Activated CD4-positive, CD25-positive, alpha-beta regulatory T cell treated with anti-CD3 and anti-CD28 coated beads, Interleukin-2, amount 50 U/mL, for 24 hours (primary cell): ENCODE measurements at regions not wholly inside any gene's neighbourhood (a gene's known extent, or its start where the extent isn't known, plus 50 kb on each side); places are given as distances from the start of the nearest gene placed in this dataset.
A peak's percentile ranks its signal among the peaks of the same experiment; 100 is the strongest.

ENCODE experiments used
- ATAC-seq, 2 donors: fragments of 150-1000 bp; cut with Tn5 transposase; one replicate each; pipeline ENCODE4 v1.10.0; 2021; ENCODE audit warnings: mild to moderate bottlenecking in 1 of 2, moderate library complexity in 1 of 2

GRCh38 chr1:199719156-199719842 is 308.2 kb upstream of the NR5A2 start:
- ATAC-seq: no peak

GRCh38 chr1:199720496-199720895 is 307.0 kb upstream of the NR5A2 start:
- no peak for ATAC-seq

- ATAC-seq: no peak
These were observed 306.5 kb upstream of the NR5A2 start for GRCh38 chr1:199721001-199721400.

DNA sequence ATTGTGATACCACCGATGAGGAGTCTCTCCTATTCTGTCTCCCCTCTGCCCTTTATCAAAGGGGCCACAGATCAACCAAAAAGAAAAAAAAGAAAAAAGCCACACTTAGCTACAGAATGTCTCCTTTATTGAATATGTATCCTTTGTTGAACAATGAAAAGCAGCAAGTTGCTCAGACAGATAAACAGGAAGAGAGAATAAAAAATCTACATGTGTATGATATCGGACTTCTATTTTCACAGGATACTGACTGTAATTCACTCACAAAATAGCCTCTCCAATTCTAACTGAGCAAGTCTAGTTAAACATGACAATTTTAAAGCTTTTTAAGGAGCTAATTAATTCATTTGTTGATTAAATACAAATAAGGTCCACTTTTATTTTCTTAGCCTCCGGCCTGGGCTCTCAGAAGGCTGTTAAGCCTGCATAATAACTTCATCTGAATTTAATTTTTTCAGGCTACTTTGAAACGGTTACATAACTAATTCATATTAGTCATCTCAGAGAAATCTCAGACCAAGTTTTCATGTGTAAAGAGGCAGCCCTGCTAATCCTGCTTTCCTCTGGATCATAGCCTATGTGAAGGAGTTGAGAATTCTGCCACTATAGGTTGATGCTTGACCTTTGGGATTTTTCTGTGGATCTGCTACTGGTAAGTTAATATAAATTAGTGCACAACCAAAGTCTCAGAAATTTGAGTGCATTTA is 304.1 kb upstream of the NR5A2 start:
- ATAC-seq: no peak

DNA sequence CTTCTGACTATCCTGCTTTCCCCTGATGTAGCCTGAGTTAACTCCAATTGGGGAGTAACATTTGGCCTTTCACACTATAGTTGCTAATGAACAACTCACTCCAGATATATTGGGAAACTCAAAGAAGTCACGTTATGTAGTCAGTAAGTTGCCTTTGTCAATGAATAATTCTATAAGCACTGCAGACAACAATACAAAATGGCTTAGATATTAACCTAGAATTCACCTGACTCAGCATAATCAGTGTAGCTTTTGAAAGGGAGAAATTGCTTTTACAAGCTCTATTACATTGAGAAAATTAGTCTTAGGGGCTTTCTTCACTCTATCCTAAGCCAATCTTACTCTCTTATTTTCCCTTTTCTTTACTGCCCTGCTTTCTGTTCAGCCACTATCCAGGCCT is 303.5 kb upstream of the NR5A2 start:
- ATAC-seq: no peak

DNA sequence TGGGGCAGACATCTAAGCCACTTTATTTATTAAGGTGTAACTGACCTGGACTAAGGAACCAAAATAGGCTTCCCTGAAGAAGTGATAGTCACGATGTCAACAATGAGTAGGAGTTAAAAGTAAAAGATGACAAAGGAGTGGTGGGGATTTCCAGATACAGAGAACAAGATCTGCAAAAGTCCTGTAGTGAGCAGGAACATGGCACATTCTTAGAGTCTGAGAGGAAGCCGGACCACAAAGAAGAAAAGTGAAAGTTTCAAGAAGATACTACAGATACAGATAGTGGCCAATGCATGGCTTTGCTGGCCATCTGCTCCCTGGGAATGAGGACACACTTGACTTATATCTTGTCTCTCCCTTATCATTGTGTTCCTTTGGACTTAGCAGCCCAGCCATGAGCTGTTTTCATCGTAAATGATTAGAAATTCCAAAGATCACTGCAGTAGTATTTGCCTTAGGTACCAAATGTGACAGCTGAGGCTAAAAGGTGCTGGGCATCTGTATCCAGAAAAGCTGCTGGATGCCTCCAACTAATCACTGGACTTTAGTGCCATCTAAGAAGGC is 302.4 kb upstream of the NR5A2 start:
- peak in 1 of 2 donors; percentile 20 for ATAC-seq

DNA sequence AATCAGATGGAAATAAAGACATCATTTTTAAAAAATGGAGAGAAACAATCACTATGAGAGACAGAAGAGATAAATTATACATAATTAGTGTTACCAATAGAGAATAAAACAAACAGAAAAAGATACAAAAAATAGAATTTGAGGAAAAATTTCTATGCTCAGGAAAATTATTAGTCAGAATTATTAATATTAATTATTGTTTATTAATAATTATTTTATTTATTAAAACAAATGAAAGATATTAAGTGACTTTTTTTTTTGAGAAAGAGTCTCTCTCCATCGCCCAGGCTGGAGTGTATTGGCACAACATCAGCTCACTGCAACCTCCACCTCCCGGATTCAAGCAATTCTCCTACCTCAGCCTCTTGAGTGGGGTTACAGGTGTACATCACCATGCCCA is 299.8 kb upstream of the NR5A2 start:
- ATAC-seq: no peak

DNA sequence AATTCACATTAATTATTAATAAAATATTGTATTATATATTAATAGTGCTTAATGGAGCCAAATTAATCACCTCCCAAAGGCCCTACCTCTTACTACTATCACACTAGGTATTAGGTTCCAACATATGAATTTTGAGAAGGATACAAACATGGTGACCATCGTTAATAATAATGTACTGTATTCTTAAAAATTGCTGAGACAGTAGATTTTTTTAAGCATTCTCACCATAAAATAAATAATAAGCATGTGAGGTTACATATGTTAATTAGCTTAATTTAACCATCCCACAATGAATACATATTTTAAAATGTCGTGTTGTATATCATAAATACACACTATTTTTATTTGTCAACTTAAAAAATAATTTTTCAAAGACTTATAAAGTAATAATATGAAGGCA is 299.2 kb upstream of the NR5A2 start:
- ATAC-seq: no peak

DNA sequence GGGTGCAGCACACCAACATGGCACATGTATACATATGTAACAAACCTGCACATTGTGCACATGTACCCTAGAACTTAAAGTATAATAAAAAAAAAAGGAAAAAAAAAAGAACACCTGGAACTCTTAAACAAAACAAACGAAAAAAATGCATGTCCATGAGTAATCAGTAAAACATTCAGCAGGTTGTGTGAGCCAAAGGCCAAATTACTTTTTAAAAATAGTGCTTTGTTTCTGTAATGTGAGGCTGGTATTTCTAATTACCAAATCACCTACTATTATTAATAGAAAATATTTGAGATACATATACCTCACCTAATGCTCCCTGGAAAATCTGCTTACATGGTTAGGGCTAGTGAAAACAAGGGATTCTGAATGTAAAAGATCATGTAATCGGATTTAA is 294.4 kb upstream of the NR5A2 start:
- ATAC-seq: no peak

GRCh38 chr1:199734186-199734585 is 293.3 kb upstream of the NR5A2 start:
- ATAC-seq: no peak

GRCh38 chr1:199735660-199736059 is 291.9 kb upstream of the NR5A2 start:
- no peak for ATAC-seq

DNA sequence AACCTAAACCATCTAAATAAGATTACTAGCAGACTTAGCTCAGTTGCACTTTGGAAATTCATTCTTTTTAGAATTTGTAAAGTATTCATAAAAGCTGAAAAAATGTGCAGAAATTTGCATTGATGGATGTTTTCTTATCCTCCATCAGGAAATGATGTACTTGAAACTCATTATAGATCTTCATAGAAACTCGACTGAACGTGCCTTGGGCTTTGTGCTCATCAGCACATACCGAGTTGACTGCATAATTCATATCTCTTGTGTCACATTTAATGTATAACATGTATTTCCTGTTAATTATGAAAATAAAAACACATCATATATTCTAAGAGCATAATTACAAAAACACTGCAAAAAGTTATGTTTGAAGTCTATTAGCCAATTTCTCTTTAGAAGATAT is 290.9 kb upstream of the NR5A2 start:
- no peak for ATAC-seq

DNA sequence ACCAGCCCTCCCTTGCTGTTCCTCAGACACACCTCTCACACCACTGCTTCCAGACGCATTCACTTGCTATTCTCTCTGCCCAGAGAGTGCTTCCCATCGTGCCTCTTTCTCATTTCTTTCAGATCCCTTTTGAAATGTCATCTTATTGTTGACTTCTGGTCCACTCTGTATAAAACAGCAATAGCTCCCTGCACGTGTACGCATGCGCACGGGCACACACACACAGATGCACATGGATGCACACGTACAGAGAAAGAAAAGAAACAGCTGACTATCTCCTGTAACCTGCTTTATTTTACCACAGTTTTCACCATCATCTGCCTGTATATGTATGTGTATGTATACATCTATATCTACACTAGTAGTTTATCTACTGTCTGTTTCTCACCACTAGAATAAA is 285.9 kb upstream of the NR5A2 start:
- ATAC-seq: no peak

- no peak for ATAC-seq
These were observed 285.0 kb upstream of the NR5A2 start for GRCh38 chr1:199742547-199742946.

- ATAC-seq: no peak
These were observed 284.3 kb upstream of the NR5A2 start for GRCh38 chr1:199743227-199743626.

DNA sequence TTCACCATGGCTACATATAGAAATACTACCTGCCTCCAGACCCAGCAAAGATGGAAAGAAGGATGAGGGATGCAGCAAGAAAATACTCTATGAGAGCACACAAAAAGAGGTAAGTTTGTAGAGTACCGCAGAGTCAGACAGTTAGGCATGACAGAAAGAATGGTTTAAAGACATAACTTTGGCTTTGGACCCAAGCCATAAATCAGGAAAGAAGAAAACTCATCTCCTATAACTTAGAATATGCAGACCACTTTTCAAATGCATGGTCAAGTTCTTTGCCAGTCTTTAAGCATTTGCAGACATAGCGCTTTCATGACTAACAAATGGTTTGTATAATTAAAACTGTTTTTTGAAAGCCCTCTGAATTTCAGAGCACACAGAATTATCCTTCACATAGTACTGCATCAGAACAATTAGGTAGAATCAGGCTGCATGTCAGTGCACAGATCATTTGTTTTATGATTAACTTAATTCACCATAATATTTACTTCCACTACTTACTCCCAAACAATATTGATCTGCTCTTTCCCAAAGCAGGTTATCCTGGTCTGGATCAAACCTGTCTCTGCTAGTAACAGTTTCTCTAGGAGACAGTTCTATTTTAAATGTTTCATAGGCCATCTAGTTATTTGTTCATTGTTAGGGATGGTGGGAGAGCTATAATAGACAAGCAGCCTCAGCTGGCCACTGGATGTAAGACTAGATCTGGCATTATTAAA is 280.7 kb upstream of the NR5A2 start:
- ATAC-seq: no peak

DNA sequence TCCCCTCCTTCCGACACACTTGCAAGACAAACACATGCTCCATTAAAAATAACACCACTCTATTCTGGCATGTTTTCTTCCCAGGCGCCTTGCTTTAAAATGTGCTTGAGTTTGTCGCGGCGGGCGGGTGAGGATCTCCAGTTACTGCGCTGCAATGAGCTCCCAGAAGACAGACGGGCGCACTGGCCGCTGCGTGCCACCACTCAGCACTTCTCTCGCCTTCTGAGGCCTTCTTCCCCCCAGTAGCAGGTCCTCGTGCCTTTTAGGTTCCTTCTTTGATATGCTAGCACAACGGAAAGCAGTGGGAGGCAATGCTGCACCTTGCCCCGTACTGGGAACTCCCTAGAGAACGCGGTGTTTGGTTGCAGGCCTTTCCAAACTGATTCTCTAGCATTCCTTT is 279.5 kb upstream of the NR5A2 start:
- no peak for ATAC-seq

DNA sequence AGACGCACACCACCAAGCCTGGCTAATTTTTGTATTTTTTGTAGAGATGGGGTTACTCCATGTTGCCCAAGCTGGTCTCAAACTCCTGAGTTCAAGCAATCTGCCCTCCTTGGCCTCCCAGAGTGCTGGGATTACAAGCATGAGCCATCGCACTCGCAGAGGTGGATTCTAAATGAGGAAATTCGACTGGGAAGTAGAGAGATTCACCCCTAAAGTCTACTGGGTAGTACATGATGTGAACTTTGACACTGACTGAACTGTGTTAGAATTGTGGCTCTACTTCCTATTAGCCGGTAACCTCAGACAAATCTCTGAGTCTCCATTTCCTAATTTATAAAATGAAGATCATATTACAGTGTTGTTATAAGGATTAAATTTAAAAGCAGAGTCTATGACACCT is 276.0 kb upstream of the NR5A2 start:
- ATAC-seq: no peak

DNA sequence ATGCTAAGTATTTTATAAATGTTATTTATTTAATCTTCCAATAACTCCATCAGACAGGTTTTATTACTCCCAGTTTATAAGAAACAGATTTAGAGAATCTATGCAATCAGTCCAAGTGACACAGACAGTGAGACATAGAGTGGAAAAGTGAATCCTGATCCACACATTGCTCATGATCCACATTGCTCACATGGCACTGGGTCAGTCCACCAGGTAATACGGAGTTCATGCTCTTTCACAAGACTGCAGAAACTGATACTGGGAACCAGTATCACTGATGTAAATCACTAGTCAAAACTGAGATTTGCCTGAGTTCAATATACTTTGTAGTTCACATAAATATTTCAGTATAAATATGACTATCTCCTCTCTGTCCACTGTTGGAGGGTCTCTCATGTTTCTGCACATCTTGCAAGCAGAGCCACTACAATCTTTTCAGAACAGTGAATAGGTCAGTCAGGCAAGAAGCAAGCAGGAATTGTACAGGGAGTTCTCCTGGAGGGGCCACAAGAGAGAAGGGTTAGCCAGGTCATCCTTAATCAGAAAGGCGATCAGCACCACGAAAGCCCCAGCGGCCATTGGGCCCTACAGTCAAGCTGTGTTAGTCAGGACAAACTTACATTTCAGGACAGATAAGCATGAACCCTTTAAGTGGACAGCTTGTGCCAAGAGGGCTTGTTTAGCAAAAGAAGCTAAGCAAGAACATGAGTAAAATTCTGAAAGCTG is 275.4 kb upstream of the NR5A2 start:
- no peak for ATAC-seq

DNA sequence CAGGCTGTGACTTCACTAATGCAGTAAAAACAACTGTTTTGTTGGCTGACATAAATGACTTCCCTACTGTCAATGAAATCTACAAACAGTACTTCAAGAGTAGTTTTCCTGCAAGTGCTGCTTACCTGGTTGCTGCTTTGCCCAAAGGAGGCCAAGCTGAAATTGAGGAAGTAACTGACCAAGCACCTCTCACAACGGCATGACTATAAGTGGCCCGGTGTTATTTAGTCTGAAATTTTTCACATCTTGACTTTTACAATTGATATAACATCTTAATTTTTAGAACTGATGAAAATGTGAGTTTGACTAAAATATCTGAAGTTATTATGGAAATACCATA is 274.9 kb upstream of the NR5A2 start:
- ATAC-seq: no peak

DNA sequence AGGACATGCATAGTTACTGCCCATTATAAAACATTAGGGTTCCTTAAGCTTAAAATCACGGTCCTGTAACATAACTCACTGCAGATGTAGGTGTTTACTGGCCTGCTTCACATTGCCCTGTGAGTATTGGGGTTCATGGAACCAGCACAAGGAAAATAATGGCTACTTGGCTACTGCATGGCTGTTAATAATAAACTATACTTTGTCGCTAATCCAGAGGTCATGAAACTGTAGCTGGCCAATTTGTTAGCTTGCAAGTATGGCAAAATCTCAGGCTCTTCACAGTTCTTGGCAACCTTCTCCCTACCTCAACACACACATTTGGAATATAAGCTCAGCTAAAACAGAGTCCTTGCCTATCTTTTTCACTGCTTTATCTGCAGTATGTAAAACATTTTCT is 274.0 kb upstream of the NR5A2 start:
- no peak for ATAC-seq

DNA sequence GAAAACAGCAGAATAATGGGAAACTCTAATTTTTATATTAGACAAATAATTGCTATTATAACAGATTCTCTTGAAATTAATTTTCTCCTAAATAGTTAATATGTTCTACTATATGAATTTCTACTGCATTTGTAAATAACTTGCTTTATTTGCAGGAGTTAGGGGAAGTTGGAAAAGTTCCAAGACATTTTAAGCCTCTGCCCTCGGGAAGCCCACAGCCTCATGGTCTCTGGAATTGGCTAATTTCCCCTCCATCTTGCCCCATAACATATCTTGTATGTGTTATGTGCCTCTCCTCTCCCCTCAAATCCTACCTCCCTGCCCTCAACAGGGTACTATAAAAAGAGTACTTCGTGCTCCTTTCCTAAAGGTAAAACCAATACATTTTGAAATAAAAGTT is 271.4 kb upstream of the NR5A2 start:
- no peak for ATAC-seq

DNA sequence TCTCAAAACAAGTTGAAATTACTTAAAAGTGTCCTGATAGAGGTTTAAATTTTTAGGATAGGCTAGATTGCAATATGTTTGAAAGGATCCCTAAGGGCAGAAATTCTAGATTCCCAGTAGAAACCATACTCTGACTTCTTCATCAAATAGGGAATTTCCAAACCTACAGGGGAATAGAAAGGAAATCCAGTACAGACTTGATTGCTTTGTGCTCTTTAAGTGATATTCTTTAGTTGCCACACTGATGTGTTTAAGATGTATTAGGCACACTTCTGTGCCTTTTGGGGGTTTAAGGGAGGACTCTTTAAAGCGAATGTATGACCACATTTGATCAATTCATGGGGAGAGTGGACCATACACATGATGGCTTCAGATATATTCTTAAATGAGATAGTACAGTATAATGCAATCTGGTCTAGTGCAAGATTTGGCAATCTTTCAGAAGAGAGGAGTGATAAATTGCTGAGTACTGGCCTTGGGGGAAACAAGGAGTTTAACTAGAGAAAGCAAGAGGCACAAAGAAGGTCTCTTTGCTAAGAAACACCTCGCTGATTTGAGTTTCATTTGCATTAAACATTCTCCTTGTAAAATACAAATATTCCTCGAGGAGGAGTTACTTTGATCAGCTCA is 268.8 kb upstream of the NR5A2 start:
- ATAC-seq: no peak
